GM21619 (cell line): ENCODE measurements at regions not wholly inside any gene's neighbourhood (a gene's known extent, or its start where the extent isn't known, plus 50 kb on each side); places are given as distances from the start of the nearest gene placed in this dataset.
"Not testable (repeated sequence)": the region's sequence is repeated elsewhere in the genome, so short reads cannot be mapped to it uniquely, and the experiment has no call there.

Source experiments
- ATAC-seq: cut with Tn5 transposase; IDR thresholded peaks from one replicate; pipeline ENCODE4 v1.9.1; 2021; ENCODE audit not compliant: unreplicated experiment

- ATAC-seq = no peak
Measured at GRCh38 chr12:79993106-79993862, 58.4 kb upstream of the PPP1R12A start.

- no peak for ATAC-seq
Measured at GRCh38 chr12:79991586-79991985, 56.7 kb upstream of the PPP1R12A start.

GRCh38 chr12:79990509-79991338 lies 55.8 kb upstream of the PPP1R12A start:
- ATAC-seq = not testable (repeated sequence)

- ATAC-seq = no peak
Measured at GRCh38 chr12:79988368-79988767, 53.5 kb upstream of the PPP1R12A start.

- no peak for ATAC-seq
Measured at GRCh38 chr12:79987731-79988130, 52.8 kb upstream of the PPP1R12A start.
